Endodermal cell (in vitro differentiated cells): ENCODE measurements at regions not wholly inside any gene's neighbourhood (a gene's known extent, or its start where the extent isn't known, plus 50 kb on each side); places are given as distances from the start of the nearest gene placed in this dataset.

Source experiments
- DNase-seq: peaks from one replicate; pipeline ENCODE4 v3.0.0-alpha.2; 2017
- H3K27ac ChIP-seq: 2 replicates; pipeline ENCODE4 v1.5.1; 2013; ENCODE audit warnings: mild to moderate bottlenecking, low read depth, low read length, moderate library complexity
- H3K27me3 ChIP-seq: 2 replicates; pipeline ENCODE4 v1.6.1; 2013; ENCODE audit warnings: mild to moderate bottlenecking, low read length, moderate library complexity; ENCODE audit not compliant: insufficient read depth, control insufficient read depth, poor library complexity, severe bottlenecking
- H3K36me3 ChIP-seq: 2 replicates; pipeline ENCODE4 v1.7.0; 2013; ENCODE audit warnings: mild to moderate bottlenecking, low read length, moderate library complexity; ENCODE audit not compliant: control insufficient read depth, insufficient read depth
- H3K4me1 ChIP-seq: one replicate; pipeline ENCODE4 v1.7.0; 2013; ENCODE audit warnings: low read length; ENCODE audit not compliant: control insufficient read depth, insufficient read depth
- H3K4me3 ChIP-seq: 2 replicates; pipeline ENCODE4 v1.5.1; 2013; ENCODE audit warnings: mild to moderate bottlenecking, low read length, moderate library complexity
- H3K9ac ChIP-seq: 2 replicates; pipeline ENCODE4 v1.6.1; 2013; ENCODE audit warnings: mild to moderate bottlenecking, low read length, moderate library complexity; ENCODE audit not compliant: poor library complexity, severe bottlenecking; ENCODE audit errors: extremely low read depth
- H3K9me3 ChIP-seq: 2 replicates; pipeline ENCODE4 v1.6.1; 2013; ENCODE audit warnings: mild to moderate bottlenecking, low read length, moderate library complexity; ENCODE audit not compliant: control insufficient read depth
- H3K27ac Mint-ChIP-seq: 2 replicates; pipeline ENCODE4 v1.8.0; 2020; ENCODE audit warnings: mixed read lengths
- H3K27me3 Mint-ChIP-seq: 2 replicates; pipeline ENCODE4 v1.8.0; 2021; ENCODE audit warnings: mild to moderate bottlenecking, mixed read lengths; ENCODE audit not compliant: insufficient read depth
- H3K36me3 Mint-ChIP-seq: 2 replicates; pipeline ENCODE4 v1.8.0; 2020; ENCODE audit warnings: low read depth, mixed read lengths
- H3K4me1 Mint-ChIP-seq: 2 replicates; pipeline ENCODE4 v1.8.0; 2020; ENCODE audit warnings: mixed read lengths
- H3K4me3 Mint-ChIP-seq: 2 replicates; pipeline ENCODE4 v1.8.0; 2020; ENCODE audit warnings: mild to moderate bottlenecking, moderate library complexity, mixed read lengths
- H3K9me3 Mint-ChIP-seq: 2 replicates; pipeline ENCODE4 v1.8.0; 2020; ENCODE audit warnings: mild to moderate bottlenecking, mixed read lengths
- WGBS, 2 experiments: methylation state at CpG; one replicate each; pipeline versions ENCODE4 v1.1.5 to v1.1.7; 2013; ENCODE audit warnings: missing lambda C conversion rate in 2 of 2, mixed read lengths in 1 of 2; ENCODE audit not compliant: insufficient coverage in 1 of 2, insufficient read length in 1 of 2; 5-methylcytosine and 5-hydroxymethylcytosine counted together
- TF ChIP-seq, protein P1 (sequence below): fragments of 200-600 bp; sonication (generic); conservative IDR thresholded peaks from 2 replicates; pipeline ENCODE4 v1.5.0; 2021; ENCODE audit warnings: antibody characterized with exemption, mild to moderate bottlenecking

DNA sequence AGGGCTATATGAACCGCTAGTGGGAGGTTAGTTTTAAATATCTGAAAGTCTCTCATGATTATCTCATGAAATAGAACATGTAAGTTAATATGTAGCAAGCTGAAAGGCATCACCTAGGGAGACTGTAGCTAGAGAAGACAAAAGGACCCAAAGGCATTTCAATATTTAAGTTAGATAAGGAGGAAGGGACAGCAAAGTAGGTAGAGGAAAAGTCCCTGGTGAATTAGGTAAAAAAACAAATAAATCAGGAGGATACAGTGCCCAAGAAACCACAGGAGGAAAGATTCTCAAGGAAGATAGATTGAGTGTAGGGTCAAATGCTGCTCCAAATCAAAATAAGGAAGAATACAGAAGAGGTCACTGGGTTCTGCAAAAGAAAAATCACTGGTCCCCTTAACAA lies 175.5 kb downstream of the GASK1B start:
- H3K36me3 ChIP-seq: no peaks in the 10 kb centered on the region
- H3K27ac ChIP-seq: no peak overlapping the region
- no peak overlapping the region for H3K9ac ChIP-seq
- Mint-ChIP-seq H3K36me3 (no peaks in the 10 kb centered on the region), H3K4me1 (peaks cover 43% of the 10 kb centered on the region), H3K9me3 (no peaks in the 10 kb centered on the region), H3K27ac (no peak overlapping the region), H3K27me3 (no peaks in the 10 kb centered on the region), H3K4me3 (no peak overlapping the region)
- no peaks in the 10 kb centered on the region for H3K9me3 ChIP-seq
- peaks cover 9% of the 10 kb centered on the region for H3K4me1 ChIP-seq
- TF ChIP-seq, protein P1, sequence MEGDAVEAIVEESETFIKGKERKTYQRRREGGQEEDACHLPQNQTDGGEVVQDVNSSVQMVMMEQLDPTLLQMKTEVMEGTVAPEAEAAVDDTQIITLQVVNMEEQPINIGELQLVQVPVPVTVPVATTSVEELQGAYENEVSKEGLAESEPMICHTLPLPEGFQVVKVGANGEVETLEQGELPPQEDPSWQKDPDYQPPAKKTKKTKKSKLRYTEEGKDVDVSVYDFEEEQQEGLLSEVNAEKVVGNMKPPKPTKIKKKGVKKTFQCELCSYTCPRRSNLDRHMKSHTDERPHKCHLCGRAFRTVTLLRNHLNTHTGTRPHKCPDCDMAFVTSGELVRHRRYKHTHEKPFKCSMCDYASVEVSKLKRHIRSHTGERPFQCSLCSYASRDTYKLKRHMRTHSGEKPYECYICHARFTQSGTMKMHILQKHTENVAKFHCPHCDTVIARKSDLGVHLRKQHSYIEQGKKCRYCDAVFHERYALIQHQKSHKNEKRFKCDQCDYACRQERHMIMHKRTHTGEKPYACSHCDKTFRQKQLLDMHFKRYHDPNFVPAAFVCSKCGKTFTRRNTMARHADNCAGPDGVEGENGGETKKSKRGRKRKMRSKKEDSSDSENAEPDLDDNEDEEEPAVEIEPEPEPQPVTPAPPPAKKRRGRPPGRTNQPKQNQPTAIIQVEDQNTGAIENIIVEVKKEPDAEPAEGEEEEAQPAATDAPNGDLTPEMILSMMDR: no peak
- H3K4me3 ChIP-seq: no peak overlapping the region
- no peak for DNase-seq
- no peaks in the 10 kb centered on the region for H3K27me3 ChIP-seq
- WGBS, 2 experiments: 92% methylated on average over 1 of the region's 1 CpG; no CpG with 5 or more reads in 1 of the 2 experiments

DNA sequence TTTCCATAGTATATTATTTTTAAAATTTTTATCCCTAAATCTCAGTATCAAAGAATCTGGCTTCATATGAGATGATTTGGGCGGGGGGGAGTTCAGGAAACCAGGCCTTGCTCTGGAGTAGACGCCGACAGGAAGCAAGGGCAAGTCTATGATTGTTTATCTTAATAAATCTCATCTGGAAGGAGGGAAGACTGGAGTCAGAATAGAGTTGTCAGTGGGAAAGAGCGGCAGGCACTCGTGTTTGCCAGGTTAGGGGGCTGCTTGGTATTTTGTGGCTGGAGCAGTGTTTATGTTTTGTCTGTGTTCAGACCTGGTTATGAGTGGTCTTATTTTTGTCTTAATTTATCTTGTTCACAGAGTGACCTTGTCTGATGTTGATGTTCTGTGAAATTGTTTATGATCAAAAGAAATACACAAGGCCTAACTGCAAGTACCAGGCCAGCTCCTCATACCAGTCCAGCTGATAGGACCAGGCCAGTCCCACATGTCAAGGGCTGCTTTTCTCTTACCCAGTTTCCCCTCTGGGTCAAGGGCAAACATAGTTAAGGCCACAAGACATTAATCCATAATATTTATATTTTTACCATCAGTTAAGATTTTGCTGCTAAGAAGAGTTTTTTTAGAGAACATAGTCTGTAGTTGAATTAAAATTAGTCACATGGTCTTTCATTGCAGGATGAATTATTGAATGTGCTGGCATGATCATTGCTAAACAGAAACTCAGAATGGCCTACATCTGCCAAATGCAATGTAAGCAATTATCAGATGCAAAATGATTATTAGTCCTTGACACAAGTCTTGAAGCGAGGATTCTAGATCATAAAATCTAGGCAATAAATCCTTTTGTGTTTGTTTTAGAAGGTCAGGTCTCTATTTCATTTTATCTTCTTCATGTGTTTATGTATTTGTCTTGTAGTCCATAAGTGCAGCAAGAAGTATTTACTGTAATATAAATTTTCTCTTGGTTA lies 176.5 kb downstream of the GASK1B start:
- no peaks in the 10 kb centered on the region for H3K36me3 Mint-ChIP-seq
- no peak for DNase-seq
- no peak overlapping the region for H3K4me3 Mint-ChIP-seq
- peak overlapping the region; percentile 28 for H3K27ac Mint-ChIP-seq
- no peaks in the 10 kb centered on the region for H3K9me3 ChIP-seq
- H3K27me3 Mint-ChIP-seq: no peaks in the 10 kb centered on the region
- 90 to 93% methylated on average over 4 to 6 of the region's 6 CpGs for WGBS, 2 experiments
- no peaks in the 10 kb centered on the region for H3K36me3 ChIP-seq
- no peaks in the 10 kb centered on the region for H3K9me3 Mint-ChIP-seq
- H3K27me3 ChIP-seq: no peaks in the 10 kb centered on the region
- H3K9ac ChIP-seq: no peak overlapping the region
- H3K4me3 ChIP-seq: no peak overlapping the region
- H3K27ac ChIP-seq: no peak overlapping the region
- peaks cover 38% of the 10 kb centered on the region for H3K4me1 Mint-ChIP-seq
- TF ChIP-seq, protein P1: no peak
- H3K4me1 ChIP-seq: peaks cover 7% of the 10 kb centered on the region

DNA sequence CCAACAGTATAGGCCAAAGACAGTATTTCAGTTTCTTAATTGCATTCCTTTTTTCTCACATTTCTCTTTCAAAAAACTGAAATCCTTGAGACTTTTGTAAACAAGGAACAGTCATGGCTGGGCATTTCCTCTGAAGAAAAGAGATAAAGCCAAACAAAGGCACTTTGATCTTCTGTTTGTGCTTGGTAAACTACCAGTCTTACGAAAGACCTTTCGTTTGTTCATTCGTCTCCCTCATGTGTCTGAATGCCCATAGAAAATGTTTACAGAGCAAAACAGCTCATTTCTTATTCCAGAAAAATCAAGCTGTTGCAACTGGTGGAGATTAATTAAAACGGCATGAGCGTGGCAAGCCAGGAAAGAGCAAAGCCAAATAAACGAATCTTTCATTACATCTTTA lies 178.0 kb downstream of the GASK1B start:
- Histone ChIP-seq H3K4me1 (peaks cover 7% of the 10 kb centered on the region), H3K27ac (no peak overlapping the region), H3K36me3 (no peaks in the 10 kb centered on the region), H3K4me3 (no peak overlapping the region), H3K9me3 (no peaks in the 10 kb centered on the region), H3K9ac (no peak overlapping the region), H3K27me3 (no peaks in the 10 kb centered on the region)
- Mint-ChIP-seq H3K4me1 (peaks cover 32% of the 10 kb centered on the region), H3K27ac (peak overlapping the region; percentile 3), H3K27me3 (no peaks in the 10 kb centered on the region), H3K4me3 (no peak overlapping the region), H3K36me3 (no peaks in the 10 kb centered on the region), H3K9me3 (no peaks in the 10 kb centered on the region)
- 40 to 61% methylated on average over 1 to 5 of the region's 6 CpGs for WGBS, 2 experiments
- TF ChIP-seq, protein P1: no peak
- DNase-seq: no peak
